ENCODE measurements at regions not wholly inside any gene's neighbourhood (a gene's known extent, or its start where the extent isn't known, plus 50 kb on each side); places are given as distances from the start of the nearest gene placed in this dataset.
"Not testable (repeated sequence)": the region's sequence is repeated elsewhere in the genome, so short reads cannot be mapped to it uniquely, and the experiment has no call there.

- no peak for ATAC-seq (replicated peaks)
Observed at GRCh38 chr1:229006121-229006870, 264.6 kb upstream of the RAB4A start.

GRCh38 chr1:229007167-229007566 lies 263.7 kb upstream of the RAB4A start:
- Mint-ChIP-seq H3K36me3 (ENCODE audit: low read depth) (no peaks in the 10 kb centered on the region), H3K9me3 (no peaks in the 10 kb centered on the region), H3K27ac (no peak overlapping the region), H3K4me1 (no peaks in the 10 kb centered on the region), H3K4me3 (no peak overlapping the region), H3K27me3 (no peaks in the 10 kb centered on the region)
- ATAC-seq (replicated peaks): no peak

More at GRCh38 chr1:229006121-229006870, 264.6 kb upstream of the RAB4A start:
- H3K4me1 Mint-ChIP-seq: peaks cover 4% of the 10 kb centered on the region
- no peaks in the 10 kb centered on the region for H3K27me3 Mint-ChIP-seq
- H3K27ac Mint-ChIP-seq: no peak overlapping the region
- no peaks in the 10 kb centered on the region for H3K9me3 Mint-ChIP-seq
- H3K4me3 Mint-ChIP-seq: no peak overlapping the region
- no peaks in the 10 kb centered on the region for H3K36me3 Mint-ChIP-seq (ENCODE audit: low read depth)

- no peak for ATAC-seq (replicated peaks)
- Mint-ChIP-seq H3K9me3 (no peaks in the 10 kb centered on the region), H3K27ac (no peak overlapping the region), H3K36me3 (ENCODE audit: low read depth) (no peaks in the 10 kb centered on the region), H3K4me3 (no peak overlapping the region), H3K4me1 (no peaks in the 10 kb centered on the region), H3K27me3 (no peaks in the 10 kb centered on the region)
Observed at GRCh38 chr1:229007701-229008100, 263.2 kb upstream of the RAB4A start.

- H3K27me3 Mint-ChIP-seq; H3K36me3 Mint-ChIP-seq (ENCODE audit: low read depth); ATAC-seq (replicated peaks); H3K27ac Mint-ChIP-seq; H3K9me3 Mint-ChIP-seq; H3K4me1 Mint-ChIP-seq; H3K4me3 Mint-ChIP-seq: not testable (repeated sequence)
Observed at GRCh38 chr1:229008347-229008746, 262.6 kb upstream of the RAB4A start.

GRCh38 chr1:229011022-229011421 lies 259.9 kb upstream of the RAB4A start:
- H3K27me3 Mint-ChIP-seq: no peaks in the 10 kb centered on the region
- H3K9me3 Mint-ChIP-seq: no peaks in the 10 kb centered on the region
- H3K27ac Mint-ChIP-seq: no peak overlapping the region
- no peak for ATAC-seq (replicated peaks)
- H3K4me1 Mint-ChIP-seq: no peaks in the 10 kb centered on the region
- H3K4me3 Mint-ChIP-seq: no peak overlapping the region
- no peaks in the 10 kb centered on the region for H3K36me3 Mint-ChIP-seq (ENCODE audit: low read depth)

GRCh38 chr1:229012823-229013222 lies 258.1 kb upstream of the RAB4A start:
- no peaks in the 10 kb centered on the region for H3K36me3 Mint-ChIP-seq (ENCODE audit: low read depth)
- no peak overlapping the region for H3K27ac Mint-ChIP-seq
- ATAC-seq (replicated peaks): no peak
- H3K9me3 Mint-ChIP-seq: no peaks in the 10 kb centered on the region
- no peaks in the 10 kb centered on the region for H3K27me3 Mint-ChIP-seq
- no peak overlapping the region for H3K4me3 Mint-ChIP-seq
- no peaks in the 10 kb centered on the region for H3K4me1 Mint-ChIP-seq

- Mint-ChIP-seq H3K27me3 (no peaks in the 10 kb centered on the region), H3K27ac (no peak overlapping the region), H3K4me1 (no peaks in the 10 kb centered on the region), H3K4me3 (no peak overlapping the region), H3K9me3 (no peaks in the 10 kb centered on the region), H3K36me3 (ENCODE audit: low read depth) (no peaks in the 10 kb centered on the region)
- no peak for ATAC-seq (replicated peaks)
Observed at GRCh38 chr1:229013981-229014380, 256.9 kb upstream of the RAB4A start.

GRCh38 chr1:229015806-229016205 lies 255.1 kb upstream of the RAB4A start:
- no peaks in the 10 kb centered on the region for H3K36me3 Mint-ChIP-seq (ENCODE audit: low read depth)
- no peaks in the 10 kb centered on the region for H3K4me1 Mint-ChIP-seq
- no peak overlapping the region for H3K27ac Mint-ChIP-seq
- no peak overlapping the region for H3K4me3 Mint-ChIP-seq
- H3K9me3 Mint-ChIP-seq: no peaks in the 10 kb centered on the region
- no peak for ATAC-seq (replicated peaks)
- no peaks in the 10 kb centered on the region for H3K27me3 Mint-ChIP-seq

- no peak for ATAC-seq (replicated peaks)
- Mint-ChIP-seq H3K4me3 (no peak overlapping the region), H3K27me3 (no peaks in the 10 kb centered on the region), H3K9me3 (no peaks in the 10 kb centered on the region), H3K4me1 (no peaks in the 10 kb centered on the region), H3K36me3 (ENCODE audit: low read depth) (no peaks in the 10 kb centered on the region), H3K27ac (no peak overlapping the region)
Observed at GRCh38 chr1:229017091-229017490, 253.8 kb upstream of the RAB4A start.

- no peaks in the 10 kb centered on the region for H3K36me3 Mint-ChIP-seq (ENCODE audit: low read depth)
- H3K9me3 Mint-ChIP-seq: no peaks in the 10 kb centered on the region
Observed at GRCh38 chr1:229018674-229019295, 252.1 kb upstream of the RAB4A start.

GRCh38 chr1:229019663-229020271 lies 251.1 kb upstream of the RAB4A start:
- Mint-ChIP-seq H3K27ac (no peak overlapping the region), H3K4me1 (no peaks in the 10 kb centered on the region), H3K27me3 (no peaks in the 10 kb centered on the region), H3K4me3 (no peak overlapping the region), H3K9me3 (no peaks in the 10 kb centered on the region), H3K36me3 (ENCODE audit: low read depth) (no peaks in the 10 kb centered on the region)
- no peak for ATAC-seq (replicated peaks)

More at GRCh38 chr1:229018674-229019295, 252.1 kb upstream of the RAB4A start:
- H3K27me3 Mint-ChIP-seq: no peaks in the 10 kb centered on the region
- no peak overlapping the region for H3K27ac Mint-ChIP-seq
- H3K4me1 Mint-ChIP-seq: no peaks in the 10 kb centered on the region
- ATAC-seq (replicated peaks): no peak
- H3K4me3 Mint-ChIP-seq: no peak overlapping the region

- not testable (repeated sequence) for H3K27ac Mint-ChIP-seq; H3K36me3 Mint-ChIP-seq (ENCODE audit: low read depth); ATAC-seq (replicated peaks); H3K9me3 Mint-ChIP-seq; H3K4me1 Mint-ChIP-seq; H3K27me3 Mint-ChIP-seq; H3K4me3 Mint-ChIP-seq
Observed at GRCh38 chr1:229021034-229021433, 249.9 kb upstream of the RAB4A start.

GRCh38 chr1:229022595-229023333 lies 248.1 kb upstream of the RAB4A start:
- peaks cover 8% of the 10 kb centered on the region for H3K4me1 Mint-ChIP-seq
- no peaks in the 10 kb centered on the region for H3K27me3 Mint-ChIP-seq
- no peak for ATAC-seq (replicated peaks)
- H3K4me3 Mint-ChIP-seq: no peak overlapping the region
- no peaks in the 10 kb centered on the region for H3K9me3 Mint-ChIP-seq
- H3K27ac Mint-ChIP-seq: no peak overlapping the region
- H3K36me3 Mint-ChIP-seq (ENCODE audit: low read depth): no peaks in the 10 kb centered on the region

GRCh38 chr1:229023651-229024300 lies 247.1 kb upstream of the RAB4A start:
- H3K9me3 Mint-ChIP-seq: no peaks in the 10 kb centered on the region

More at GRCh38 chr1:229023651-229024300, 247.1 kb upstream of the RAB4A start:
- no peak overlapping the region for H3K27ac Mint-ChIP-seq
- no peak overlapping the region for H3K4me3 Mint-ChIP-seq
- H3K36me3 Mint-ChIP-seq (ENCODE audit: low read depth): no peaks in the 10 kb centered on the region
- H3K27me3 Mint-ChIP-seq: no peaks in the 10 kb centered on the region
- peaks cover 9% of the 10 kb centered on the region for H3K4me1 Mint-ChIP-seq
- no peak for ATAC-seq (replicated peaks)

Measured in activated T-helper 17 cell treated with anti-CD3 and anti-CD28 coated beads, Interleukin-2, amount 50 U/mL, for 72 hours (primary cell).